Neutrophil (primary cell): ENCODE measurements at regions not wholly inside any gene's neighbourhood (a gene's known extent, or its start where the extent isn't known, plus 50 kb on each side); places are given as distances from the start of the nearest gene placed in this dataset.

Experiments
- H3K27ac ChIP-seq: fragments of 200-600 bp; sonication (generic); 2 replicates; pipeline ENCODE4 v1.5.1; 2016; ENCODE audit warnings: mild to moderate bottlenecking, moderate library complexity
- H3K27me3 ChIP-seq: fragments of 200-600 bp; sonication (generic); 2 replicates; pipeline ENCODE4 v1.6.0; 2016; ENCODE audit warnings: mild to moderate bottlenecking
- H3K36me3 ChIP-seq: fragments of 200-600 bp; sonication (generic); 2 replicates; pipeline ENCODE4 v1.5.1; 2017
- H3K4me1 ChIP-seq, 2 experiments: fragments of 200-600 bp in 1 of 2; sonication (generic) in 1 of 2; 1 replicate in 1 of 2; 2 replicates in 1 of 2; pipeline versions ENCODE4 v1.5.1 to v1.6.1; 2013 to 2016; ENCODE audit warnings: low read depth in 1 of 2, low read length in 1 of 2, mild to moderate bottlenecking in 1 of 2, moderate library complexity in 1 of 2; ENCODE audit not compliant: control insufficient read depth in 1 of 2, insufficient read depth in 1 of 2
- H3K4me3 ChIP-seq, 2 experiments: fragments of 200-600 bp in 1 of 2; sonication (generic) in 1 of 2; 1 replicate in 1 of 2; 2 replicates in 1 of 2; pipeline ENCODE4 v1.5.1; 2013 to 2016; ENCODE audit warnings: low read depth in 1 of 2, low read length in 1 of 2, mild to moderate bottlenecking in 1 of 2, moderate library complexity in 1 of 2
- H3K9me3 ChIP-seq: fragments of 200-600 bp; sonication (generic); 2 replicates; pipeline ENCODE4 v1.5.1; 2016
- CTCF ChIP-seq: fragments of 200-600 bp; sonication (generic); IDR thresholded peaks from 2 replicates; pipeline ENCODE4 v1.5.1; 2016; ENCODE audit warnings: antibody characterized with exemption

- no peaks in the 10 kb centered on the region for H3K9me3 ChIP-seq
- no peaks in the 10 kb centered on the region for H3K36me3 ChIP-seq
- TF ChIP-seq CTCF: no peak
- no peaks in the 10 kb centered on the region for H3K27me3 ChIP-seq
- H3K27ac ChIP-seq: no peak overlapping the region
- H3K4me3 ChIP-seq: no peak overlapping the region
- no peaks in the 10 kb centered on the region for H3K4me1 ChIP-seq
Observed at GRCh38 chr2:12282780-12283695, 433.7 kb upstream of the TRIB2 start.

GRCh38 chr2:12284037-12284436 is 432.7 kb upstream of the TRIB2 start:
- TF ChIP-seq CTCF: no peak

GRCh38 chr2:12284487-12284886 is 432.2 kb upstream of the TRIB2 start:
- Histone ChIP-seq H3K4me3 (no peak overlapping the region), H3K27me3 (no peaks in the 10 kb centered on the region), H3K27ac (no peak overlapping the region), H3K9me3 (no peaks in the 10 kb centered on the region), H3K4me1 (no peaks in the 10 kb centered on the region), H3K36me3 (no peaks in the 10 kb centered on the region)
- no peak for TF ChIP-seq CTCF

More at GRCh38 chr2:12284037-12284436, 432.7 kb upstream of the TRIB2 start:
- H3K27ac ChIP-seq: no peak overlapping the region
- no peak overlapping the region for H3K4me3 ChIP-seq
- no peaks in the 10 kb centered on the region for H3K4me1 ChIP-seq
- H3K36me3 ChIP-seq: no peaks in the 10 kb centered on the region
- H3K9me3 ChIP-seq: no peaks in the 10 kb centered on the region
- no peaks in the 10 kb centered on the region for H3K27me3 ChIP-seq

- H3K36me3 ChIP-seq: no peaks in the 10 kb centered on the region
- no peak overlapping the region for H3K4me3 ChIP-seq
- no peaks in the 10 kb centered on the region for H3K9me3 ChIP-seq
- TF ChIP-seq CTCF: no peak
- H3K27ac ChIP-seq: no peak overlapping the region
- no peaks in the 10 kb centered on the region for H3K27me3 ChIP-seq
- no peaks in the 10 kb centered on the region for H3K4me1 ChIP-seq
Observed at GRCh38 chr2:12286347-12286746, 430.4 kb upstream of the TRIB2 start.

GRCh38 chr2:12287220-12287751 is 429.4 kb upstream of the TRIB2 start:
- Histone ChIP-seq H3K27ac (no peak overlapping the region), H3K4me1 (no peaks in the 10 kb centered on the region), H3K9me3 (no peaks in the 10 kb centered on the region), H3K4me3 (no peak overlapping the region), H3K27me3 (no peaks in the 10 kb centered on the region), H3K36me3 (no peaks in the 10 kb centered on the region)
- no peak for TF ChIP-seq CTCF
